ENCODE measurements at regions not wholly inside any gene's neighbourhood (a gene's known extent, or its start where the extent isn't known, plus 50 kb on each side); places are given as distances from the start of the nearest gene placed in this dataset.

GRCh38 chr15:98363416-98363815 lies 284.9 kb upstream of the IGF1R start:
- TF ChIP-seq, protein P1, sequence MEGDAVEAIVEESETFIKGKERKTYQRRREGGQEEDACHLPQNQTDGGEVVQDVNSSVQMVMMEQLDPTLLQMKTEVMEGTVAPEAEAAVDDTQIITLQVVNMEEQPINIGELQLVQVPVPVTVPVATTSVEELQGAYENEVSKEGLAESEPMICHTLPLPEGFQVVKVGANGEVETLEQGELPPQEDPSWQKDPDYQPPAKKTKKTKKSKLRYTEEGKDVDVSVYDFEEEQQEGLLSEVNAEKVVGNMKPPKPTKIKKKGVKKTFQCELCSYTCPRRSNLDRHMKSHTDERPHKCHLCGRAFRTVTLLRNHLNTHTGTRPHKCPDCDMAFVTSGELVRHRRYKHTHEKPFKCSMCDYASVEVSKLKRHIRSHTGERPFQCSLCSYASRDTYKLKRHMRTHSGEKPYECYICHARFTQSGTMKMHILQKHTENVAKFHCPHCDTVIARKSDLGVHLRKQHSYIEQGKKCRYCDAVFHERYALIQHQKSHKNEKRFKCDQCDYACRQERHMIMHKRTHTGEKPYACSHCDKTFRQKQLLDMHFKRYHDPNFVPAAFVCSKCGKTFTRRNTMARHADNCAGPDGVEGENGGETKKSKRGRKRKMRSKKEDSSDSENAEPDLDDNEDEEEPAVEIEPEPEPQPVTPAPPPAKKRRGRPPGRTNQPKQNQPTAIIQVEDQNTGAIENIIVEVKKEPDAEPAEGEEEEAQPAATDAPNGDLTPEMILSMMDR (IDR thresholded peaks at IDR 0.05): no peak
- no peak for TF ChIP-seq POLR2A (IDR thresholded peaks at IDR 0.05)
